GM21717 (cell line): ENCODE measurements at regions not wholly inside any gene's neighbourhood (a gene's known extent, or its start where the extent isn't known, plus 50 kb on each side); places are given as distances from the start of the nearest gene placed in this dataset.
"Not testable (repeated sequence)": the region's sequence is repeated elsewhere in the genome, so short reads cannot be mapped to it uniquely, and the experiment has no call there.

Source experiments
- ATAC-seq: cut with Tn5 transposase; IDR thresholded peaks from one replicate; pipeline ENCODE4 v1.9.1; 2021; ENCODE audit warnings: mild to moderate bottlenecking, moderate library complexity; ENCODE audit not compliant: unreplicated experiment

GRCh38 chrX:30008031-30008430 lies 207.3 kb upstream of the MAGEB2 start:
- ATAC-seq = no peak

GRCh38 chrX:30010471-30010870 lies 204.9 kb upstream of the MAGEB2 start:
- ATAC-seq = no peak

- ATAC-seq = no peak
These were observed 199.9 kb upstream of the MAGEB2 start for GRCh38 chrX:30015440-30015839.

- no peak for ATAC-seq
These were observed 187.7 kb upstream of the MAGEB2 start for GRCh38 chrX:30027636-30028035.

- not testable (repeated sequence) for ATAC-seq
These were observed 179.0 kb upstream of the MAGEB2 start for GRCh38 chrX:30036406-30036805.

- ATAC-seq = no peak
These were observed 175.6 kb upstream of the MAGEB2 start for GRCh38 chrX:30039768-30040167.

GRCh38 chrX:30060718-30061117 lies 154.6 kb upstream of the MAGEB2 start:
- no peak for ATAC-seq

- no peak for ATAC-seq
These were observed 150.1 kb upstream of the MAGEB2 start for GRCh38 chrX:30065226-30065625.

- no peak for ATAC-seq
These were observed 147.7 kb upstream of the MAGEB2 start for GRCh38 chrX:30067677-30068076.

- no peak for ATAC-seq
These were observed 129.8 kb upstream of the MAGEB2 start for GRCh38 chrX:30085571-30085970.

- ATAC-seq = no peak
These were observed 103.9 kb upstream of the MAGEB2 start for GRCh38 chrX:30111431-30111830.

GRCh38 chrX:30141966-30142365 lies 73.4 kb upstream of the MAGEB2 start:
- ATAC-seq = peak; percentile 81

- no peak for ATAC-seq
These were observed 71.1 kb upstream of the MAGEB2 start for GRCh38 chrX:30144221-30144620.

GRCh38 chrX:30144971-30145731 lies 70.2 kb upstream of the MAGEB2 start:
- no peak for ATAC-seq

GRCh38 chrX:30147996-30148643 lies 67.2 kb upstream of the MAGEB2 start:
- ATAC-seq = no peak

- ATAC-seq = not testable (repeated sequence)
These were observed 66.2 kb upstream of the MAGEB2 start for GRCh38 chrX:30149206-30149605.

- no peak for ATAC-seq
These were observed 65.0 kb upstream of the MAGEB2 start for GRCh38 chrX:30150196-30150895.

GRCh38 chrX:30151964-30152363 lies 63.4 kb upstream of the MAGEB2 start:
- ATAC-seq = no peak

- ATAC-seq = no peak
These were observed 62.0 kb upstream of the MAGEB2 start for GRCh38 chrX:30153175-30153880.

- ATAC-seq = no peak
These were observed 61.5 kb upstream of the MAGEB2 start for GRCh38 chrX:30153881-30154260.

- ATAC-seq = no peak
These were observed 59.4 kb upstream of the MAGEB2 start for GRCh38 chrX:30156009-30156408.
